ENCODE measurements at regions not wholly inside any gene's neighbourhood (a gene's known extent, or its start where the extent isn't known, plus 50 kb on each side); places are given as distances from the start of the nearest gene placed in this dataset.

GRCh38 chr6:134657751-134658527 is 292.0 kb downstream of the ALDH8A1 start:
- TF ChIP-seq FOS (IDR thresholded peaks at IDR 0.05; ENCODE audit: borderline replicate concordance, insufficient read depth, low read length) (peak; percentile 21), GATA2 (IDR thresholded peaks at IDR 0.05; ENCODE audit: insufficient read depth, insufficient read length, low read depth, low read length) (no peak), CTCF (IDR thresholded peaks at IDR 0.05; ENCODE audit: extremely low read depth in 1 of 2, insufficient read depth in 1 of 2, low read depth in 1 of 2, low read length in 2 of 2) (no peak), JUN (IDR thresholded peaks at IDR 0.05; ENCODE audit: borderline replicate concordance, insufficient read depth, insufficient read length, low read depth) (peak; percentile 19)
- no peaks in the 10 kb centered on the region for H3K9me1 ChIP-seq (replicated peaks; ENCODE audit: control insufficient read depth, extremely low read depth, insufficient read depth, low read length)
- H3K9me3 ChIP-seq (replicated peaks; ENCODE audit: control insufficient read depth, insufficient read depth, low read length) = no peaks in the 10 kb centered on the region
- POLR2A ChIA-PET = interaction anchor here (0.5 to 0.6 kb wide), 3 partner anchors 29 to 1690 kb away, joined by 3 to 4 read pairs (median 3); no protein-coding TSS in a partner anchor
- dilution Hi-C loops (cut with MboI; ENCODE audit: extremely low pct_ligation_motif_present, low sequenced_read_pairs) (no loop called here), intact Hi-C loops (cut with micrococcal nuclease) (loop anchor here (5.0 kb wide), 2 partner anchors 164 to 769 kb away; no protein-coding TSS in a partner anchor)
- no TSS peak for BruUV-seq (replicated peaks)
- no peaks in the 10 kb centered on the region for H3K36me3 ChIP-seq (ENCODE audit: control insufficient read depth in 2 of 2, extremely low read depth in 1 of 2, insufficient read depth in 2 of 2, low read length in 2 of 2)
- CTCF ChIA-PET = interaction anchor here (0.7 to 3.0 kb wide), 11 partner anchors 8 to 480 kb away, joined by 3 to 16 read pairs (median 4); no protein-coding TSS in a partner anchor
- DNase-seq (ENCODE audit: low read depth, low spot score) (peak; percentile 10), FAIRE-seq (no peak)
- H3K4me1 ChIP-seq (ENCODE audit: control insufficient read depth, extremely low read depth, insufficient read depth, low read length) = peaks cover 4% of the 10 kb centered on the region
- no peaks in the 10 kb centered on the region for H3K27me3 ChIP-seq (ENCODE audit: control insufficient read depth in 2 of 2, insufficient read depth in 2 of 2, low read length in 2 of 2)
- H3K4me2 ChIP-seq (ENCODE audit: insufficient read depth, low read length) = peak overlapping the region; percentile 17
- no peak overlapping the region for H3K9ac ChIP-seq (replicated peaks; ENCODE audit: extremely low read depth, insufficient read depth, low read length)
- H3K27ac ChIP-seq (ENCODE audit: insufficient read depth, low read depth, low read length) = no peak overlapping the region
- H3K4me3 ChIP-seq (replicated peaks in 1 of 3; ENCODE audit: insufficient read depth in 1 of 3, low read depth in 1 of 3, low read length in 3 of 3) = no peak overlapping the region
- H4K20me1 ChIP-seq (replicated peaks; ENCODE audit: control insufficient read depth, extremely low read depth, insufficient read depth, low read length) = no peaks in the 10 kb centered on the region
- H2AFZ ChIP-seq (ENCODE audit: low read depth, low read length) = no peak overlapping the region
- no peaks in the 10 kb centered on the region for H3K79me2 ChIP-seq (ENCODE audit: control insufficient read depth, insufficient read depth, low read length)

Data from endothelial cell of umbilical vein (primary cell).